ENCODE measurements at regions not wholly inside any gene's neighbourhood (a gene's known extent, or its start where the extent isn't known, plus 50 kb on each side); places are given as distances from the start of the nearest gene placed in this dataset.

DNA sequence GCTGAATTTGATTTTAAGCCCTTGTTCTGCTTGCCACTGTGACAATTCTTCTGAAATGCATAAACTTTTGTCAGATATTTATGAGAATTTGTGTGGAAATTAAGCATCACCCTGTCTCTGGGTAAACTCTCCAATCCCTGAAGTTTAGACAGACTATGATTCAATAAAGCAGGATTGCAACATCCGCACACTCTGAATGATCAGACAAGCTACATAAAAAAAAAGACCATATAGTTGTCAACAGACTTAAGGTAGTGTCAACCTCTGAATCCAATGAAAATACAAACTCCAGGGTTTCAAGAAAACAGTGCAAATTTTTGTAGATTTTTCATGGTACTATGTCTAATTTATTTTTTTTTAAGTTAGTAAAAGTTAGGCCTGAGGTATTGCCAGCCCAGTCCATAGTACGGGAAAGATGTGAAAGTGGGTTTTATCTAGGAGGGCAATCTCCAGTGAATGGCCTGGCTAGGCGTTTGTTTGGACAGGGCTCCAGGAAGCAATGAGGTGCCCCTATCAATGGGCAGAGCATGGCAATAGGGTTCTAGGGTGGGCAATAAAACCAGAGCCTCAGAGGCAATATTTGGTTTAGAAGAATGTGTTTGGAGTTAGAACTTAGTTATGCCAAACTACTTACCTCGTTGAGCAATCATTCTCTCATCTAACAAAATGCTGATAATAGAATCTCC lies 762.6 kb upstream of the SEMA6A start:
- TF ChIP-seq ZNF274 (IDR thresholded peaks at IDR 0.05; ENCODE audit: low read depth, low read length): no peak
- no peak for TF ChIP-seq YY1 (IDR thresholded peaks at IDR 0.05; ENCODE audit: insufficient read depth, insufficient read length)

Measured in NT2/D1 (cell line).